ENCODE measurements at regions not wholly inside any gene's neighbourhood (a gene's known extent, or its start where the extent isn't known, plus 50 kb on each side); places are given as distances from the start of the nearest gene placed in this dataset.

GRCh38 chr12:111288771-111289170, 80.1 kb downstream of the PHETA1 start:
- no peak for DNase-seq (ENCODE audit: low read depth in 1 of 2, low spot score in 1 of 2)

DNA sequence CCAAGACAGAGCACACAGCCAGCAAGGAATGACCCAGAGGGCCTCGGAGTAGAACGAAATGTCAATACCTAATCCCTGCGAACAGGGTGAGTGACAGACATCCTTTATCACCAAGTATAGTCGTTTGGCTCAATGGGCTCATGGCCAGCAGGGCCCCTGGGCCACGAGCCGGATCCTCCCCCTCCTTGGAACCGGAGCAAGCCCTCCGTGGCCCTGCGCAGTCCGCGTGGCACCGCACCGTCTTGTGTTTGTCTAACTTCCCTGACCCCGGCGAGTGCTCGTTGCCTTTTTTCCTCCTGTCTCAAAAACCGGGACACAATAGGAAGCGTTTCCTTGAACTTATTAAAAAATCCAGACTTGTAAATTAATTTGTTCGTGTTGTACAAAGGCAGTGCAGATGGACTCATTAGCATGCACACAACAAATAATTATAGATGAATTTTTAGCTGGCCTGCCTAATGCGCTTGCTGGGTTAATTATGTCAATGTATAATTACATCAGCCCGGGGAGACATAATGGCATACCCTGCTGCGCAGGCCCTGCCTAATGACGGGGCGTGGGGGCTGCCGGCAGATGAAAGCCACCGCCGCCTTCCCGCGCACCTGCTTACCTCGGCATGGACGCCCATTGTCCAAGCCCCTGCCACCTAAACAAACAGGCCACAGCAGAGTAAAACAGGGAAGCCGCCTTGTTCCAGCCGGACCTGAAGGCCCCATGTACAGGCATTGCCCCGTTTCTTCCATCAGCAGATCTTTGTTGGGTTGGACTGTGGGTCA, 81.6 kb downstream of the PHETA1 start:
- no peak for DNase-seq (ENCODE audit: low read depth in 1 of 2, low spot score in 1 of 2)
- TF ChIP-seq, protein P1, sequence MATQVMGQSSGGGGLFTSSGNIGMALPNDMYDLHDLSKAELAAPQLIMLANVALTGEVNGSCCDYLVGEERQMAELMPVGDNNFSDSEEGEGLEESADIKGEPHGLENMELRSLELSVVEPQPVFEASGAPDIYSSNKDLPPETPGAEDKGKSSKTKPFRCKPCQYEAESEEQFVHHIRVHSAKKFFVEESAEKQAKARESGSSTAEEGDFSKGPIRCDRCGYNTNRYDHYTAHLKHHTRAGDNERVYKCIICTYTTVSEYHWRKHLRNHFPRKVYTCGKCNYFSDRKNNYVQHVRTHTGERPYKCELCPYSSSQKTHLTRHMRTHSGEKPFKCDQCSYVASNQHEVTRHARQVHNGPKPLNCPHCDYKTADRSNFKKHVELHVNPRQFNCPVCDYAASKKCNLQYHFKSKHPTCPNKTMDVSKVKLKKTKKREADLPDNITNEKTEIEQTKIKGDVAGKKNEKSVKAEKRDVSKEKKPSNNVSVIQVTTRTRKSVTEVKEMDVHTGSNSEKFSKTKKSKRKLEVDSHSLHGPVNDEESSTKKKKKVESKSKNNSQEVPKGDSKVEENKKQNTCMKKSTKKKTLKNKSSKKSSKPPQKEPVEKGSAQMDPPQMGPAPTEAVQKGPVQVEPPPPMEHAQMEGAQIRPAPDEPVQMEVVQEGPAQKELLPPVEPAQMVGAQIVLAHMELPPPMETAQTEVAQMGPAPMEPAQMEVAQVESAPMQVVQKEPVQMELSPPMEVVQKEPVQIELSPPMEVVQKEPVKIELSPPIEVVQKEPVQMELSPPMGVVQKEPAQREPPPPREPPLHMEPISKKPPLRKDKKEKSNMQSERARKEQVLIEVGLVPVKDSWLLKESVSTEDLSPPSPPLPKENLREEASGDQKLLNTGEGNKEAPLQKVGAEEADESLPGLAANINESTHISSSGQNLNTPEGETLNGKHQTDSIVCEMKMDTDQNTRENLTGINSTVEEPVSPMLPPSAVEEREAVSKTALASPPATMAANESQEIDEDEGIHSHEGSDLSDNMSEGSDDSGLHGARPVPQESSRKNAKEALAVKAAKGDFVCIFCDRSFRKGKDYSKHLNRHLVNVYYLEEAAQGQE (IDR thresholded peaks at IDR 0.05; ENCODE audit: insufficient replicate concordance, low read depth) = no peak
- TF ChIP-seq SPI1 (IDR thresholded peaks at IDR 0.05; ENCODE audit: borderline replicate concordance, low read depth) = no peak
- no peak for TF ChIP-seq GABPA (IDR thresholded peaks at IDR 0.05; ENCODE audit: low read depth)
- TF ChIP-seq, protein P2, sequence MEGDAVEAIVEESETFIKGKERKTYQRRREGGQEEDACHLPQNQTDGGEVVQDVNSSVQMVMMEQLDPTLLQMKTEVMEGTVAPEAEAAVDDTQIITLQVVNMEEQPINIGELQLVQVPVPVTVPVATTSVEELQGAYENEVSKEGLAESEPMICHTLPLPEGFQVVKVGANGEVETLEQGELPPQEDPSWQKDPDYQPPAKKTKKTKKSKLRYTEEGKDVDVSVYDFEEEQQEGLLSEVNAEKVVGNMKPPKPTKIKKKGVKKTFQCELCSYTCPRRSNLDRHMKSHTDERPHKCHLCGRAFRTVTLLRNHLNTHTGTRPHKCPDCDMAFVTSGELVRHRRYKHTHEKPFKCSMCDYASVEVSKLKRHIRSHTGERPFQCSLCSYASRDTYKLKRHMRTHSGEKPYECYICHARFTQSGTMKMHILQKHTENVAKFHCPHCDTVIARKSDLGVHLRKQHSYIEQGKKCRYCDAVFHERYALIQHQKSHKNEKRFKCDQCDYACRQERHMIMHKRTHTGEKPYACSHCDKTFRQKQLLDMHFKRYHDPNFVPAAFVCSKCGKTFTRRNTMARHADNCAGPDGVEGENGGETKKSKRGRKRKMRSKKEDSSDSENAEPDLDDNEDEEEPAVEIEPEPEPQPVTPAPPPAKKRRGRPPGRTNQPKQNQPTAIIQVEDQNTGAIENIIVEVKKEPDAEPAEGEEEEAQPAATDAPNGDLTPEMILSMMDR (IDR thresholded peaks at IDR 0.05; ENCODE audit: insufficient read depth, low read length) = no peak
- no peak for TF ChIP-seq POLR2AphosphoS5 (IDR thresholded peaks at IDR 0.05; ENCODE audit: low read depth)
- Histone ChIP-seq H3K27ac (replicated peaks) (no peak overlapping the region), H3K27me3 (ENCODE audit: insufficient read depth, poor library complexity, severe bottlenecking) (no peaks in the 10 kb centered on the region), H3K4me3 (replicated peaks; ENCODE audit: insufficient read depth, low read length) (no peak overlapping the region)

More at GRCh38 chr12:111288771-111289170, 80.1 kb downstream of the PHETA1 start:
- TF ChIP-seq SPI1 (IDR thresholded peaks at IDR 0.05; ENCODE audit: borderline replicate concordance, low read depth) = no peak
- TF ChIP-seq, protein P2 (IDR thresholded peaks at IDR 0.05; ENCODE audit: insufficient read depth, low read length) = no peak
- no peak for TF ChIP-seq GABPA (IDR thresholded peaks at IDR 0.05; ENCODE audit: low read depth)
- no peak for TF ChIP-seq POLR2AphosphoS5 (IDR thresholded peaks at IDR 0.05; ENCODE audit: low read depth)
- TF ChIP-seq, protein P1 (IDR thresholded peaks at IDR 0.05; ENCODE audit: insufficient replicate concordance, low read depth) = no peak
- no peak overlapping the region for H3K4me3 ChIP-seq (replicated peaks; ENCODE audit: insufficient read depth, low read length)
- no peak overlapping the region for H3K27ac ChIP-seq (replicated peaks)
- H3K27me3 ChIP-seq (ENCODE audit: insufficient read depth, poor library complexity, severe bottlenecking) = no peaks in the 10 kb centered on the region

DNA sequence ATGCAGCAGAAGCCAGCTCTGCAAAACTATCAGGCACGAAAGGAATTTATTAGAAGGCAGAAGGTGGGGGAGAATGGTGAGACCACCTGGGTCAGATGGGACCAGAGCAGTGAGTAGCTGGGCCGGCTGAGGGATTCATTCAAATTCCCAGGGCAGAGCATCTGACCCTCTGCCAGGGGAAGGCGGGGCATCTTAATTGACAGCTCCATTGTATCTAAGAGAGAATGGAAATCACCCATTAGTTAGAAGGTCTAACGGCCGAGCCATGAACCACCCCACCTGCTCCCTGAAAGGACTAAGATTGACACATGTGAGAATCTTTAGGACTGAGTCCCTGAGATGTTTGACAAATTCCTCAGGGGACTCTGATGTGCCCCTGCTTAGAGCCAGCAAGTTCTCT, 83.7 kb downstream of the PHETA1 start:
- Histone ChIP-seq H3K4me3 (replicated peaks; ENCODE audit: insufficient read depth, low read length) (no peak overlapping the region), H3K27ac (replicated peaks) (no peak overlapping the region), H3K27me3 (ENCODE audit: insufficient read depth, poor library complexity, severe bottlenecking) (no peaks in the 10 kb centered on the region)
- TF ChIP-seq POLR2AphosphoS5 (IDR thresholded peaks at IDR 0.05; ENCODE audit: low read depth) (no peak), SPI1 (IDR thresholded peaks at IDR 0.05; ENCODE audit: borderline replicate concordance, low read depth) (no peak), GABPA (IDR thresholded peaks at IDR 0.05; ENCODE audit: low read depth) (no peak)
- TF ChIP-seq, protein P1 (IDR thresholded peaks at IDR 0.05; ENCODE audit: insufficient replicate concordance, low read depth) = no peak
- TF ChIP-seq, protein P2 (IDR thresholded peaks at IDR 0.05; ENCODE audit: insufficient read depth, low read length) = no peak
- DNase-seq (ENCODE audit: low read depth in 1 of 2, low spot score in 1 of 2) = no peak

Data from HL-60 (cell line).